GM12891 (cell line): ENCODE measurements at regions not wholly inside any gene's neighbourhood (a gene's known extent, or its start where the extent isn't known, plus 50 kb on each side); places are given as distances from the start of the nearest gene placed in this dataset.

ENCODE experiments used
- POLR2A ChIP-seq: IDR thresholded peaks from 2 replicates; pipeline ENCODE4 v1.6.1; 2011; ENCODE audit warnings: low read depth, low read length, control low read depth
- POLR2AphosphoS5 ChIP-seq: IDR thresholded peaks from 2 replicates; pipeline ENCODE4 v1.6.1; 2011; ENCODE audit warnings: low read depth, low read length, control low read depth

DNA sequence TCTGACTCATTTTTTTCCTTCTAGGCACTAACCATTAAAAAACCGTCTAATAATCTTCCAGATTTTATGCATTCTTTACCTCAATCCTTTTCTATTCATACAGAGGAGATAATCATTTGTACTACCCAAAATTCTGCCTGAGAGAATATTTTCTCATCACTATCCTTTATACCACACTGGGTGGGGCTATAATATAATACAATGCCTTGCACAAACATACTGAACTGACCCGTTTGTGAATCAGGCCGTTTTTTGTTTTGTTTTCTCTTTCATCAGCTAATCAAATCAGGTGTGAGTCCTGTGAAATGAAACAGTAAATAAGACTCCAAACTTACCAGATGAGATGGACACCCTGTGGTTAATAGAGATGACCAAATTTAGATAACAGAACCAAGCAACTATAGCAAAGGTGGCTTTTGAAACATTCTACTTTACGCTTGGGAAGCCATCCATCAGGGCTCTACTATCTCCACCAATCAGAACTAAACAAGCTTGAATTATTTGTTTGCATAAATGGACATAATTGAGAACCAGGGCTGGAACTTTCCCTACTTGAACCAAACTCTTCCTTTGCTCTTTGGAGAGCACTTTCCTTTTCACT, 573.0 kb downstream of the GABRG1 start:
- TF ChIP-seq POLR2A = no peak
- TF ChIP-seq POLR2AphosphoS5 = no peak
